ENCODE measurements at regions not wholly inside any gene's neighbourhood (a gene's known extent, or its start where the extent isn't known, plus 50 kb on each side); places are given as distances from the start of the nearest gene placed in this dataset.

GRCh38 chr18:30113454-30113853 lies 929.1 kb downstream of the DSC3 start:
- no peak for TF ChIP-seq EZH2 (IDR thresholded peaks at IDR 0.05; ENCODE audit: borderline replicate concordance, low read length)
- no peak for TF ChIP-seq CTCF (conservative IDR thresholded peaks at IDR 0.05 in 1 of 2, IDR thresholded peaks at IDR 0.05 in 1 of 2; ENCODE audit: extremely low read depth in 1 of 2, insufficient read depth in 1 of 2, low read depth in 1 of 2, low read length in 2 of 2)

All from mammary epithelial cell (primary cell).